CD4-positive, alpha-beta memory T cell (primary cell): ENCODE measurements at regions not wholly inside any gene's neighbourhood (a gene's known extent, or its start where the extent isn't known, plus 50 kb on each side); places are given as distances from the start of the nearest gene placed in this dataset.
"Not testable (repeated sequence)": the region's sequence is repeated elsewhere in the genome, so short reads cannot be mapped to it uniquely, and the experiment has no call there.

Experiments used
- CTCF ChIA-PET: fragments of 350-600 bp; sonication (Branson Sonifier 250); formaldehyde crosslinking; loops from one replicate; lab custom pipeline; 2021; ENCODE audit warnings: inconsistent platforms; ENCODE audit not compliant: partially characterized antibody; lab: Charles Lee
- POLR2A ChIA-PET: fragments of 350-600 bp; sonication (Branson Sonifier 250); formaldehyde crosslinking; loops from one replicate; lab custom pipeline; 2021; ENCODE audit not compliant: partially characterized antibody; lab: Charles Lee
- DNase-seq, 5 donors: peaks; one replicate each; pipeline versions ENCODE4 v3.0.0 to v3.0.0-alpha.2; 2020 to 2022; ENCODE audit warnings: mixed read lengths in 1 of 5
- H3K27ac ChIP-seq: one replicate; pipeline ENCODE4 v1.7.0; 2013; ENCODE audit warnings: low read depth, low read length
- H3K27me3 ChIP-seq: 2 replicates; pipeline ENCODE4 v1.7.0; 2013; ENCODE audit warnings: mild to moderate bottlenecking, low read length, moderate library complexity; ENCODE audit not compliant: insufficient read depth
- H3K36me3 ChIP-seq: 2 replicates; pipeline ENCODE4 v1.7.0; 2013; ENCODE audit warnings: mild to moderate bottlenecking, low read length, moderate library complexity; ENCODE audit not compliant: insufficient read depth
- H3K4me1 ChIP-seq: 2 replicates; pipeline ENCODE4 v1.7.0; 2013; ENCODE audit warnings: mild to moderate bottlenecking, low read length, moderate library complexity; ENCODE audit not compliant: insufficient read depth
- H3K4me3 ChIP-seq, 2 donors: one replicate each; pipeline ENCODE4 v1.7.0; 2013; ENCODE audit warnings: low read length in 2 of 2, mild to moderate bottlenecking in 1 of 2
- H3K9me3 ChIP-seq, 2 donors: one replicate each; pipeline ENCODE4 v1.7.0; 2013; ENCODE audit warnings: low read length in 2 of 2, control low read depth in 1 of 2; ENCODE audit not compliant: control insufficient read depth in 1 of 2
- H3K27ac Mint-ChIP-seq, 7 donors: one replicate each; pipeline ENCODE4 v1.8.0; 2020 to 2021; ENCODE audit warnings: mixed read lengths in 7 of 7, mild to moderate bottlenecking in 6 of 7, inconsistent platforms in 3 of 7, moderate library complexity in 3 of 7
- H3K27me3 Mint-ChIP-seq, 2 donors: one replicate each; pipeline ENCODE4 v1.8.0; 2020 to 2021; ENCODE audit warnings: mixed read lengths in 2 of 2
- H3K36me3 Mint-ChIP-seq, 2 donors: one replicate each; pipeline ENCODE4 v1.8.0; 2020 to 2021; ENCODE audit warnings: mixed read lengths in 2 of 2, inconsistent platforms in 1 of 2, mild to moderate bottlenecking in 1 of 2
- H3K4me1 Mint-ChIP-seq, 4 donors: one replicate each; pipeline ENCODE4 v1.8.0; 2020 to 2021; ENCODE audit warnings: mixed read lengths in 4 of 4, mild to moderate bottlenecking in 1 of 4
- H3K4me3 Mint-ChIP-seq, 8 donors: one replicate each; pipeline ENCODE4 v1.8.0; 2020 to 2021; ENCODE audit warnings: mixed read lengths in 8 of 8, mild to moderate bottlenecking in 7 of 8, moderate library complexity in 6 of 8, inconsistent platforms in 3 of 8
- H3K9me3 Mint-ChIP-seq, 8 donors: one replicate each; pipeline ENCODE4 v1.8.0; 2020 to 2021; ENCODE audit warnings: mixed read lengths in 8 of 8, mild to moderate bottlenecking in 5 of 8, inconsistent platforms in 3 of 8, moderate library complexity in 1 of 8
- intact Hi-C: fragments of 100-400 bp; cut with micrococcal nuclease; formaldehyde crosslinking; loops from one replicate; pipeline ENCODE4 v1.15.1; 2023

- H3K9me3 Mint-ChIP-seq, result peaks cover 0 to 4% (median under 1%) of the 10 kb centered on the region in 8 donors
- H3K4me3 ChIP-seq, result no peak overlapping the region
- no peak for DNase-seq
- intact Hi-C loops, result no loop called here
- no peak overlapping the region for H3K27ac ChIP-seq
- no peaks in the 10 kb centered on the region for H3K27me3 Mint-ChIP-seq
- H3K27me3 ChIP-seq, result no peaks in the 10 kb centered on the region
- H3K4me1 ChIP-seq, result no peaks in the 10 kb centered on the region
- H3K27ac Mint-ChIP-seq, result no peak overlapping the region
- POLR2A ChIA-PET, result no interaction called here
- no peak overlapping the region for H3K4me3 Mint-ChIP-seq
- H3K36me3 ChIP-seq, result no peaks in the 10 kb centered on the region
- CTCF ChIA-PET, result no interaction called here
- H3K9me3 ChIP-seq, result no peaks in the 10 kb centered on the region
- H3K4me1 Mint-ChIP-seq, result no peaks in the 10 kb centered on the region
- H3K36me3 Mint-ChIP-seq, result no peaks in the 10 kb centered on the region
Observed at GRCh38 chr18:10147226-10147625, 233.4 kb downstream of the VAPA start.

GRCh38 chr18:10147752-10148151 is 233.9 kb downstream of the VAPA start:
- POLR2A ChIA-PET, result no interaction called here
- no peaks in the 10 kb centered on the region for H3K9me3 ChIP-seq
- Mint-ChIP-seq H3K27ac (no peak overlapping the region), H3K36me3 (no peaks in the 10 kb centered on the region), H3K4me1 (no peaks in the 10 kb centered on the region), H3K27me3 (no peaks in the 10 kb centered on the region), H3K9me3 (peaks cover 0 to 4% (median under 1%) of the 10 kb centered on the region in 8 donors), H3K4me3 (no peak overlapping the region)
- H3K27ac ChIP-seq, result no peak overlapping the region
- H3K4me1 ChIP-seq, result no peaks in the 10 kb centered on the region
- CTCF ChIA-PET, result no interaction called here
- H3K27me3 ChIP-seq, result no peaks in the 10 kb centered on the region
- DNase-seq, result no peak
- H3K36me3 ChIP-seq, result no peaks in the 10 kb centered on the region
- no peak overlapping the region for H3K4me3 ChIP-seq
- intact Hi-C loops, result no loop called here

- Histone ChIP-seq H3K36me3 (no peaks in the 10 kb centered on the region), H3K4me3 (no peak overlapping the region), H3K27me3 (no peaks in the 10 kb centered on the region), H3K4me1 (no peaks in the 10 kb centered on the region), H3K9me3 (no peaks in the 10 kb centered on the region), H3K27ac (no peak overlapping the region)
- Mint-ChIP-seq H3K4me3 (no peak overlapping the region), H3K27ac (no peak overlapping the region), H3K27me3 (no peaks in the 10 kb centered on the region), H3K4me1 (no peaks in the 10 kb centered on the region), H3K36me3 (no peaks in the 10 kb centered on the region), H3K9me3 (peaks cover 0 to 4% (median under 1%) of the 10 kb centered on the region in 8 donors)
- intact Hi-C loops, result no loop called here
- POLR2A ChIA-PET, result no interaction called here
- DNase-seq, result no peak
- CTCF ChIA-PET, result no interaction called here
Observed at GRCh38 chr18:10148189-10148929, 234.5 kb downstream of the VAPA start.

- Mint-ChIP-seq H3K4me1 (no peaks in the 10 kb centered on the region), H3K9me3 (peaks cover 0 to 4% (median 2%) of the 10 kb centered on the region in 8 donors), H3K36me3 (no peaks in the 10 kb centered on the region), H3K4me3 (no peak overlapping the region), H3K27me3 (peaks cover 0 to 2% of the 10 kb centered on the region in 2 donors), H3K27ac (no peak overlapping the region)
- no peak overlapping the region for H3K27ac ChIP-seq
- H3K9me3 ChIP-seq, result no peaks in the 10 kb centered on the region
- H3K4me3 ChIP-seq, result no peak overlapping the region
- no peak for DNase-seq
- no peaks in the 10 kb centered on the region for H3K36me3 ChIP-seq
- H3K27me3 ChIP-seq, result no peaks in the 10 kb centered on the region
- POLR2A ChIA-PET, result no interaction called here
- CTCF ChIA-PET, result no interaction called here
- intact Hi-C loops, result no loop called here
- no peaks in the 10 kb centered on the region for H3K4me1 ChIP-seq
Observed at GRCh38 chr18:10149768-10150556, 236.1 kb downstream of the VAPA start.

GRCh38 chr18:10150576-10150975 is 236.8 kb downstream of the VAPA start:
- H3K27ac ChIP-seq, H3K27me3 Mint-ChIP-seq, CTCF ChIA-PET, H3K4me3 ChIP-seq, POLR2A ChIA-PET, H3K36me3 ChIP-seq, H3K27ac Mint-ChIP-seq, H3K9me3 Mint-ChIP-seq, H3K9me3 ChIP-seq, intact Hi-C loops, H3K4me1 ChIP-seq, DNase-seq, H3K4me1 Mint-ChIP-seq, H3K36me3 Mint-ChIP-seq, H3K4me3 Mint-ChIP-seq, H3K27me3 ChIP-seq: not testable (repeated sequence)

GRCh38 chr18:10152475-10152874 is 238.7 kb downstream of the VAPA start:
- Histone ChIP-seq H3K27me3 (no peaks in the 10 kb centered on the region), H3K9me3 (no peaks in the 10 kb centered on the region), H3K4me3 (no peak overlapping the region), H3K4me1 (no peaks in the 10 kb centered on the region), H3K36me3 (no peaks in the 10 kb centered on the region), H3K27ac (no peak overlapping the region)
- Mint-ChIP-seq H3K27ac (no peak overlapping the region), H3K36me3 (no peaks in the 10 kb centered on the region), H3K4me1 (no peaks in the 10 kb centered on the region), H3K4me3 (no peak overlapping the region), H3K9me3 (peaks cover 0 to 10% (median 3%) of the 10 kb centered on the region in 8 donors), H3K27me3 (peaks cover 0 to 2% of the 10 kb centered on the region in 2 donors)
- ChIA-PET POLR2A (no interaction called here), CTCF (no interaction called here)
- DNase-seq, result no peak
- intact Hi-C loops, result no loop called here

GRCh38 chr18:10153924-10154752 is 240.3 kb downstream of the VAPA start:
- Mint-ChIP-seq H3K4me1 (no peaks in the 10 kb centered on the region), H3K27me3 (peaks cover 0 to 2% of the 10 kb centered on the region in 2 donors), H3K36me3 (no peaks in the 10 kb centered on the region), H3K9me3 (peaks cover 0 to 11% (median 4%) of the 10 kb centered on the region in 8 donors), H3K4me3 (no peak overlapping the region), H3K27ac (no peak overlapping the region)
- Histone ChIP-seq H3K27me3 (no peaks in the 10 kb centered on the region), H3K27ac (no peak overlapping the region), H3K4me1 (no peaks in the 10 kb centered on the region), H3K36me3 (no peaks in the 10 kb centered on the region), H3K9me3 (no peaks in the 10 kb centered on the region), H3K4me3 (no peak overlapping the region)
- intact Hi-C loops, result no loop called here
- POLR2A ChIA-PET, result no interaction called here
- CTCF ChIA-PET, result interaction anchor here (0.9 kb wide), 1 partner anchor 13 kb away, joined by 3 read pairs; no protein-coding TSS in a partner anchor
- DNase-seq, result no peak
